NCI-H2196 (cell line): ENCODE measurements at regions not wholly inside any gene's neighbourhood (a gene's known extent, or its start where the extent isn't known, plus 50 kb on each side); places are given as distances from the start of the nearest gene placed in this dataset.
"Not testable (repeated sequence)": the region's sequence is repeated elsewhere in the genome, so short reads cannot be mapped to it uniquely, and the experiment has no call there.

Experiments used
- DNase-seq: peaks from one replicate; lab custom pipeline; 2025; ENCODE audit not compliant: unreplicated experiment; lab: John Stamatoyannopoulos, UW

- DNase-seq: no peak
These were observed 57.9 kb downstream of the PYDC2 start for GRCh38 chr3:191518861-191519260.

- no peak for DNase-seq
These were observed 60.1 kb downstream of the PYDC2 start for GRCh38 chr3:191521055-191521454.

GRCh38 chr3:191523148-191523547, 62.2 kb downstream of the PYDC2 start:
- peak; percentile 14 for DNase-seq

- no peak for DNase-seq
These were observed 67.6 kb downstream of the PYDC2 start for GRCh38 chr3:191528589-191528988.

GRCh38 chr3:191529992-191530391, 69.0 kb downstream of the PYDC2 start:
- DNase-seq: no peak

GRCh38 chr3:191531434-191531972, 70.5 kb downstream of the PYDC2 start:
- DNase-seq: no peak

GRCh38 chr3:191543018-191543417, 82.1 kb downstream of the PYDC2 start:
- no peak for DNase-seq

- DNase-seq: no peak
These were observed 82.9 kb downstream of the PYDC2 start for GRCh38 chr3:191543897-191544296.

GRCh38 chr3:191549357-191549756, 88.4 kb downstream of the PYDC2 start:
- DNase-seq: no peak

- DNase-seq: no peak
These were observed 94.1 kb downstream of the PYDC2 start for GRCh38 chr3:191555037-191555436.

- no peak for DNase-seq
These were observed 96.4 kb downstream of the PYDC2 start for GRCh38 chr3:191557322-191557721.

- DNase-seq: no peak
These were observed 102.8 kb downstream of the PYDC2 start for GRCh38 chr3:191563722-191564121.

- DNase-seq: no peak
These were observed 105.5 kb downstream of the PYDC2 start for GRCh38 chr3:191566469-191566868.

GRCh38 chr3:191568206-191568605, 107.2 kb downstream of the PYDC2 start:
- no peak for DNase-seq

GRCh38 chr3:191592105-191592504, 131.1 kb downstream of the PYDC2 start:
- no peak for DNase-seq

- no peak for DNase-seq
These were observed 132.5 kb downstream of the PYDC2 start for GRCh38 chr3:191593486-191593885.

- DNase-seq: not testable (repeated sequence)
These were observed 154.5 kb downstream of the PYDC2 start for GRCh38 chr3:191615511-191615910.

- no peak for DNase-seq
These were observed 163.3 kb downstream of the PYDC2 start for GRCh38 chr3:191624299-191624698.

- no peak for DNase-seq
These were observed 166.1 kb downstream of the PYDC2 start for GRCh38 chr3:191627064-191627463.

- no peak for DNase-seq
These were observed 167.6 kb downstream of the PYDC2 start for GRCh38 chr3:191628571-191628970.

GRCh38 chr3:191631496-191631895, 170.5 kb downstream of the PYDC2 start:
- DNase-seq: no peak

- no peak for DNase-seq
These were observed 173.9 kb downstream of the PYDC2 start for GRCh38 chr3:191634902-191635301.

GRCh38 chr3:191637611-191638010, 176.6 kb downstream of the PYDC2 start:
- DNase-seq: no peak

GRCh38 chr3:191641789-191642188, 180.8 kb downstream of the PYDC2 start:
- DNase-seq: no peak
